ENCODE measurements at regions not wholly inside any gene's neighbourhood (a gene's known extent, or its start where the extent isn't known, plus 50 kb on each side); places are given as distances from the start of the nearest gene placed in this dataset.

DNA sequence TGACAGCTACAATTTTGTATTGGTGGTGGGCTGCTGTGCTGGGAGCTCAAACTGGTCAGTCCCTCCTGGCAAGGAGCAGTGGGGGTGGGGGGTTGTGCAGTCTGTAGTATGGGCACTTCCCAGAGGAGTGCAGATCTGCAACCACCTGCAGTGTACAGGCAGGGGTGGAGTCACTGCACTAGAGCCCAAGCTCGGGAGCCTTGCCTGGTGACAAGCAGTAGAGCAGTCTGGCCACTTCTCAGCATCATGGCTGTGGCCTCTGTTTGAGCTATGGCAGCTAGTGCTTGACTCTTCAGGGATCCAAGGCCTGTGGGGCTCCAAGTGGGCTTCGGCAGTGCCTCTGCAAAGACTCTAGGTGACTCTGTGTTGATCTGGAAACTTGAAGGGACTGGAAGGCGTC, 585.1 kb upstream of the GRM3 start:
- TF ChIP-seq, protein P1, sequence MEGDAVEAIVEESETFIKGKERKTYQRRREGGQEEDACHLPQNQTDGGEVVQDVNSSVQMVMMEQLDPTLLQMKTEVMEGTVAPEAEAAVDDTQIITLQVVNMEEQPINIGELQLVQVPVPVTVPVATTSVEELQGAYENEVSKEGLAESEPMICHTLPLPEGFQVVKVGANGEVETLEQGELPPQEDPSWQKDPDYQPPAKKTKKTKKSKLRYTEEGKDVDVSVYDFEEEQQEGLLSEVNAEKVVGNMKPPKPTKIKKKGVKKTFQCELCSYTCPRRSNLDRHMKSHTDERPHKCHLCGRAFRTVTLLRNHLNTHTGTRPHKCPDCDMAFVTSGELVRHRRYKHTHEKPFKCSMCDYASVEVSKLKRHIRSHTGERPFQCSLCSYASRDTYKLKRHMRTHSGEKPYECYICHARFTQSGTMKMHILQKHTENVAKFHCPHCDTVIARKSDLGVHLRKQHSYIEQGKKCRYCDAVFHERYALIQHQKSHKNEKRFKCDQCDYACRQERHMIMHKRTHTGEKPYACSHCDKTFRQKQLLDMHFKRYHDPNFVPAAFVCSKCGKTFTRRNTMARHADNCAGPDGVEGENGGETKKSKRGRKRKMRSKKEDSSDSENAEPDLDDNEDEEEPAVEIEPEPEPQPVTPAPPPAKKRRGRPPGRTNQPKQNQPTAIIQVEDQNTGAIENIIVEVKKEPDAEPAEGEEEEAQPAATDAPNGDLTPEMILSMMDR (IDR thresholded peaks at IDR 0.05) = no peak
- no peak for TF ChIP-seq POLR2AphosphoS5 (IDR thresholded peaks at IDR 0.05)
- TF ChIP-seq POLR2A (IDR thresholded peaks at IDR 0.05) = no peak
- no peak for TF ChIP-seq EP300 (IDR thresholded peaks at IDR 0.05; ENCODE audit: low read depth)
